GM19025 (cell line): ENCODE measurements at regions not wholly inside any gene's neighbourhood (a gene's known extent, or its start where the extent isn't known, plus 50 kb on each side); places are given as distances from the start of the nearest gene placed in this dataset.
"Not testable (repeated sequence)": the region's sequence is repeated elsewhere in the genome, so short reads cannot be mapped to it uniquely, and the experiment has no call there.

ENCODE experiments used
- ATAC-seq: cut with Tn5 transposase; IDR thresholded peaks from one replicate; pipeline ENCODE4 v1.9.1; 2021; ENCODE audit warnings: mild to moderate bottlenecking, low read depth, moderate library complexity; ENCODE audit not compliant: unreplicated experiment

DNA sequence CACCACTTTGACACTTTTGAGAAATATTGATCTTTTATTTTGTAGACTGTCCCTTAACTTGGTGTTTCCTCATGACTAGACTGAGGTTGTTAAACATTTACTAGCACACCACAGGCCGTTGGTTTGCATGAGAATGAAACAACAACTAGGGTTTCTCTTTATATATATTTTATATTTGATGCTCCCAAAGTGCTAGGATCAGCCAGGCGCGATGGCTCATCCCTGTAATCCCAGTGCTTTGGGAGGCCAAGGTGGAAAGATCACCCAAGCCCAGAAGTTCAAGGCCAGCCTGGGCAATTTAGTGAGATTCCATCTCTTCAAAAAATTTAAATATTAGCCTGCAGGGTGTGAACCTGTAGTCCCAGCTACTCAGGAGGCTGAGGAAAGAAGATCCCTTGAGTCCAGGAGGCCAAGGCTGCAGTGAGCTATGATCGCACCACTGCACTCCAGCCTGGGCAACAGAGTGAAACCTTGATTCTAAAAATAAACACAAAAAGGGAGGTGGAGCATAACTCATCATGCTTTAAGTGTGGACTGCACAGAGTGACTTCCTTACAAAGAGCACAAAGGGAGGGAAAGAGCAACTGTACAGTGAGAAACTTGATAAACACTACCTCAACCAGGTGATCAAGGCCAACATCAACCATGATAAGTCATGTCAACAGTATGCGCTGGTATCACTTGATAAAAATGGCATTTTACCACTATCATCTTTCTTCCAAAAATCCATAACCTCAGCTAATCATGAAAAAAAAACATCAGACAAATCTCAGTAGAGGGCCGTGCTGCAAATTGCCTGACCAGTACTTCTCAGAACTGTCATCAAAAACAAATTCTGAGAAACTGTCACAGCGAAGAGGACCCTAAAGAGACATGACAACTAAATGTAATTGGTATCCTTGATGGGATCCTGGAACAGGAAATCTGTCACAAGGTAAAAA is 72.8 kb upstream of the ATF7IP2 start:
- ATAC-seq, result peak; percentile 82

DNA sequence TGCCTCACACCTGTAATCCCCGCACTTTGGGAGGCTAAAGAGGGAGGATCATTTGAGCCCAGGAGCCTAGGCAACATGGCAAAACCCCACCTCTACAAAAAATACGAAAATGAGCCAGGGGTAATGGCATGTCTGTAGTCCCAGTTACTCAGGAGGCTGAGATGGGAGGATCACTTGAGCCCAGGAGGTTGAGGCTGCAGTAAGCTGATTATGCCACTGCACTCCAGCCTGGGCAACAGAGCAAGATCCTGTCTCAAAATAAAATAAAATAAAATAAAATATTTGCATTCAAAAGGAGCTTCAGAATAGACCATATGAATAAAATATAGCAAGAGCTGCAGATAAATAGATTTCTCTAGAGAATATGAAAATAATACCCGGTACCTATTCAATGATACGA is 71.5 kb upstream of the ATF7IP2 start:
- no peak for ATAC-seq

DNA sequence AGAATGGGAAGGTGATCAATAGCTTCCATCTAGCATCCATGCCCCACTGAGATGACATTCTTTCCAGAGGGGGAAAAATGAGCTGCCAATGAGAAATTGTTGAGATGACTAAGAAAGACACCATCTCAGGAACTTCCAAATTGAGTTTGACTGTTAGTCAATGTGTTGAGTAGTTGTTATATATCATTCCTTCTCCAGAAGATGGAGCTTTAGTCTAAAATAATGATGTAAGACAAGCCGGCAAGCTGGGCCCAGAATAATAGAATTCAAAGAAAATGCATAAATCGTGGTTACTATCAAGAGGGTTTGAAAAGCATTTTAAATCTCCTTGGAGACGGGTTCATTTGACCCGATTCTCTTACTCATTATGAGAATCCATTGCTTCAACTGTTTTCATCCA is 71.0 kb upstream of the ATF7IP2 start:
- no peak for ATAC-seq

DNA sequence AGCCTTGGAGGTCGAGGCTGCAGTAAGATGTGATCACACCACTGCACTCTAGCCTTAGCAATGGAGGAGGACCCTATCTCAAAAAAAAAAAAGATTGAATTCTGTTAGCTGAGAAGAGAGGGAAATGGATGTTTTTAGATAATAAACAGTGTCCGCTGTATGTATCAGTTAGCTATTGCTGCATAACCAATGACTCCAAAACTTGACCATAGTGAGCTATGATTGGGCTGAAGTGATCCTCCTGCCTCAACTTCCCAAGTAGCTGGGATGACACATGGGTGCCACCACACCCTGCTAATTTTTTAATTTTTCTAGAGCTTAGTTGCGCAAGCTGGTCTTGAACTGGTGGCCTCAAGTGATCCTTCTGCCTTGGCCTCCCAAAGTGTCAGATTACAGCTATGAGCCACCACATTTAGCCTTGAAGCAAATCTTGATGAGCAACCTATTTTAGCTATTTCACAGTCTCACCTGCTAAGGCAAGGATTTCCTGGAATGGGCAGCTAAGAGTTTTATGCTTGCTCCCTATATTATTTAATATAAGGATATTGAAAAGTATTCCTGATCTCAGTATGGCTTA is 68.3 kb upstream of the ATF7IP2 start:
- no peak for ATAC-seq

DNA sequence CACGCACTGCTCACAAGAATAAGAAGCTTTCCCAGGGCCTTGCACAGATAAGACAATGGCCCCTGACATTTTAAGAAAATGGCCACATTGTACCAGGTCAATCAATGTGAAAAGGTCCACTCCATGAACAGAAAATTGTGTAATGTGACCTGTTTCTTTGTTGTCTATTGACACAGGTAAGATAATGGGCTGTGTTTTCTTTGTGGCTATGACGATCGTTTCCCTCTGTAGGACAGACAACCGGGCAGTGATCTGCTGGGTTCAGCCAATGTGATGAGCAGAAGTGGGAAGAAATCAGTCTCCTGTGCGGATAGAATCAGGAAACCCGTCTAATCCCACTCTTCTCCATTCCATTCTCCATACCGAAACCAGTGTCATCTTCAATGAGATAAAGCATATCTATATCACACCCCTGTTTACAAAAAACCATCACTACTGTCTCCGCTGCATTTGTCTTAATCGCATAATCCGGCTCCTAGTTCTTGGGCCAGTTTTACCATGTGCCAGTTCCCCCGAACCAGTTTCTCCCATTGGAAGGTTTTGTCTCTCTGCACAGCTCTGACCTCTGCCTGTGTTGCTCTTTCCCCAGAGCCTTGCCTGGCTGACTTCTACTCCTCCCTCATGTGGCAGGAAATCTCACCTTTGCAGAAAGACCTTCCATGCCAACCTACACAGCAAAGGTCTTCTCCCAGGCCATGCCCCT is 66.9 kb upstream of the ATF7IP2 start:
- no peak for ATAC-seq

DNA sequence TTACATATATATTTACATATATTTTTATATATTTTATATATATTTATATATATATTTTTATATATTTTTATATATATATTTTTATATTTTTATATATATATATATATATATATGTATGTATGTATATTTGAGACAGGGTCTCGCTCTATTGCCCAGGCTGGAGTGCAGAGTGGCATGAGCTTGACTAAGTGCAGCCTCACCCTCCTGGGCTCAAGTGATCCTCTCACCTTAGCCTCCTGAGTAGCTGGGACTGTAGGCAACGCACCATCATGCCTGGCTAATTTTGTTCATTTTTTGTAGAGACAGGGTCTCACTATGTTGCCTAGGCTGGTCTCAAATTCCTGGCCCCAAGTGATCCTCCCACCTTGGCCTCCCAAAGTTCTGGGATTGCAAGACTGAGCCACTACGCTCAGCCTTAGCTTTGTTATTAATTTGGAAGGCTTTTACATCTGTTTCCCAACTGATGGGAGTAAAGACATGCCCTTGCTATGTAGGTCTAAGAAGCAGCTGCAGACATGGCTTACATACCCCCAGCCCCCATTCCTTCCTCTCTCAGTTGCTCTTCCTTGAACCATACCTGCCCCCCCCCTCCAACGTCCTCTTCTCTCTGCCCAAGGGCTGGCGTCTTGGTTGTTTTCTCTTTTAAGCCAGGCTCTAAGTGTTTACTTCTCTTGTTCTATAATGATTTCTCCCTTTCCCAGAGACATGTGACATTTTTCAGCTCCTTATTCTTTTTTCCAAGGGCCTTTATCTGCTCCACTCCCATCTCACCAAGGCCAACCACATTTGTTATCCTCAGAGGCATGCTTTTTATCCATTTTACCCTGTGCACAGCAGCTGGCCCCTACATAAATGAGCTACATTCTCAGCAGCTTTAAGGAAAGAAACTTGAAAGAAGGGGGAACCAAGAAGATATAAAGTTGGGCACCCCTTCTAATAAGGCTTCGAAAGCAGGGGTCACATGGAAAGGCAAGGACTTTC is 64.2 kb upstream of the ATF7IP2 start:
- no peak for ATAC-seq

DNA sequence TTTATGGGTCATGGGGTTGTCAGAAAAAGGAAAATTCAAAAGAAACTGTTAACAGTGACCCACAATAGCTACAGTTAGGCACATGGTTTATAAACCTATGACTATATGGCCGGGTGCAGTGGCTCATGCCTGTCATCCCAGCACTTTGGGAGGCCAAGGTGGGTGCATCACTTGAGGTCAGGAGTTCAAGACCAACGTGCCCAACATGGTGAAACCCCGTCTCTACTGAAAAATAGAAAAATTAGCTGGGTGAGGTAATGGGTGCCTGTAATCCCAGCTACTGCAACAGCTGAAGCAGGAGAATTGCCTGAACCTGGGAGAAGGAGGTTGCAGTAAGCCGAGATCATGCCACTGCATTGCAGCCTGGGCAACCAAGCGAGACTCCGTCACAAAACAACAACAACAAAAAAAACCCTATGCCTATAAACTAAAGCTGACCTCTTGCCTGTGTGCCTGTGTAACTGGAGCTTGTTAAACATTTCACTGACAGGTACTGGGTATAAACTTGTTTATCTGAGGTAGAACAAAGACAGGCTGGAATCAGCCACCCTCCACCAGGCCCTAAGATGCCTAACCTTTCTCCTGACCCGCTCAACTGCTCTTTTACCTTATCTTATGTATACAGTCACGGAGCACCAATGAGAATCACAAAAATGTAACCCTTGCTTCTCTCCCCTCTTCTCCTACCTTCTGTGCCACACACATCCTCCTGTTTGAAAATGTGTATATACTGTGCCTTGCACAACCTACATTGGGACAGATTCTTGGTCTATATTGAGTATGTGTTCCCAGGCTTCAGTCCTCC is 62.9 kb upstream of the ATF7IP2 start:
- ATAC-seq, result no peak

DNA sequence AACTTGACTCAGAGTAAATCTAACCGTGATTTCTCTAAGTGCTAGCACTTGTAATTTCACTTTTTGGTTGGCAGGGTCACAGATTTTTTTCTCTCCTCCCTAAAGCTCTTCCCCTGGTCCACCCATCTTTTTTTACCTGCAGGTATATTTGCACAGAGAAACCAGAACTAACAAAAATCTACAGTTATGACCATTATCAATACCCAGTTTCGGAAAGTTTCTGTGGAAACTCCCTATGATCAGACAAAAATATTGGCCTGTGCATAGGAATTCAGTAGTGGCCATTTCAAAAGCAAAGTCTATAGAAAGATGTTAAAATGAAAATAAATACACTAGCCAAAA is 62.4 kb upstream of the ATF7IP2 start:
- no peak for ATAC-seq

DNA sequence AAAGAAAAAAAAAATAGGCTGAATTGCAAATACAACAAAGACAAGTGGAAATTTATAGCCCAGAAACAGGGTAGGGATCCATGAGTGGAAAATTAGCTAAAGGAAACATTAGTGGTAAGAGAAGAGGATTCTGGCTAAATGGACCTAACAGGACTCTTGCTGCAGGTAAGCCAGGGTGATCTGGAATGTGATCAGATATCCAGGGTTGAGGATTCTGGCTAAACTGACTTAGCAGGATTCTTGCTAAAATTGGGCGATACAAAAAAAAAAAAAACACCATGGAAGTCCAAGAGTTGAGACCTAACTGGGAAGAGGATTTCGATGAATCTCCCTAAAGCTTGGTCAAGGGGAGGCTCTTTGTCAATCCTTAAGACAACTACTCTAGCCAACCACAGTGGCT is 61.7 kb upstream of the ATF7IP2 start:
- no peak for ATAC-seq

DNA sequence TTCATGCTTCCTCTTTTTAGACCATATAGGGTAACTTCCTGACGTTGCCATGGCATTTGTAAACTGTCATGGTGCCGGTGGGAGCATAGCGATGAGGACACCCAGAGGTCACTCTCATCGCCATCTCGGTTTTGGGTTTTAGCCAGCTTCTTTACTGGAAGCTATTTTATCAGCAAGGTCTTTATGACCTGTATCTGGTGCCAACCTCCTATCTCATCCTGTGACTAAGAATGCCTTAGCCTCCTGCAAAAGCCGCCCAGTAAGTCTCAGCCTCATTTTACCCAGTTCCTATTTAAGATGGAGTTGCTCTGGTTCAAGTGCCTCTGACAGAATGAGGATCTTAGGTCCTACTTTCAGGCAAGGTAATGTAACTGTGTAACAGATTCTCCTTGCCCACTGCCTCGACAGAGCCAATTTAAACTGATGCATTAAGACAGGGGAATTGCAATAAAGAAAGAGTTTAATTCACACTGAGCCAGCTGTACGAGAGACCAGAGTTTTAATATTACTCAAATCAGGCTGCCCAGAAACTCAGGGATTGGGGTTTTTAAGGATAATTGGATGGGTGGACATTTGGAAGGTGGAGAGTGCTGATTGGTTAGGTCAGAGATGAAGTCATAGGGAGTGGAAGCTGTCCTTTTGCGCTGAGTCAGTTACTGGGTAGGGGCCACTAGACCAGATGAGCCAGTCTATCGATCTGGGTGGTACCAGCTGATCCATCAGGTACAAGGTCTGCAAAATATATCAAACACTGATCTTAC is 59.9 kb upstream of the ATF7IP2 start:
- no peak for ATAC-seq

DNA sequence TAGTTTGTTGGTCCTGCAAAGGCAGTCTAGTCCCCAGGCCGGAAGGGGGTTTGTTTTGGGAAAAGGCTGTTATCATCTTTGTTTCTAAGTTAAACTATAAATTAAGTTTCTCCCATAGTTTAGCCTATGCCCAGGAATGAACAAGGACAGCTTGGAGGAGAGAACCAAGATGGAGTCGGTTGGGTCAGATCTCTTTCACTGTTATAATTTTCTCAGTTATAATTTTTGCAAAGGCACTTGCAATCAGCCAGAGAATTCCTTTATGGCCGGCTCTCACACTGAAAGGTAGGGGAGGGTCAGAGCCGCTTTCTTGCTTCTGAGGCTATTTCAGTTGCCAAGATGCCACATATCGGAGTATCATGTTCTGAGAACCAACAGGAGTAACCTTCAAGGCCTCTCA is 59.2 kb upstream of the ATF7IP2 start:
- no peak for ATAC-seq

DNA sequence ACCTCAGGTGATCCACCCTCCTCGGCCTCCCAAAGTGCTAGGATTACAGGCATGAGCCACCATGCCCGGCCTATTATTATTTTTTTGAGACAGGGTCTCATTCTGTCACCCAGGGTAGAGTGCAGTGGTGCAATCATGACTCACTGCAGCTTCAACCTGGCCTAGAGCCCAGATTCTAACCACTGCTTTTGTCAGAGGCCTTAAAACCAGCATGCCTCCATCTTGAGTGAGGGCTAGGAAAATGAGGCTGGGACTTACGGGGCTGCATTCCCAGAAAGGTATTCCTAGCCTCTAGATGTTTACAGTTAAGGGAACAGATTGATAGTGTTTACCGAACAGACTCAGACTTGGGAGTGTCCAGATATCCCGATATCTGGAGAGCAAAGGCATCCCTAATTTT is 57.6 kb upstream of the ATF7IP2 start:
- ATAC-seq, result not testable (repeated sequence)

DNA sequence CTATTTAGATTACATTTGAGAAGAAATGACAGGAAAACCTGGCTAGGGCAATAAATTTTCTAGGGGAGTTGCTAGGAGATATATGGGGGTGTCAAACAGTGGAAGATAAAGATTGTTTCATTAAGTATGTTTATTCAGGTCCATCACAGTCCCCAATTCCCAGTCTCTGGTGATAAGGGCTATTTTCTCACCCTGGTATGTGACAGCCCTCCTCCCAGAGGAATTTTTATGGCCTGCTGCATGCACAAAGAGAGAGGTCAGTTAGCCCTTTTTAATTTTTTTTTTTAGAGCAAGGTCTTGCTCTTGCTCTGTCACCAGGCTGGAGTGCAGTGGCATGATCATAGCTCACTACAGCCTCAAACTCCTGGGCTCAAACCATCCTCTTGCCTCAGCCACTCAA is 53.6 kb upstream of the ATF7IP2 start:
- ATAC-seq, result no peak

DNA sequence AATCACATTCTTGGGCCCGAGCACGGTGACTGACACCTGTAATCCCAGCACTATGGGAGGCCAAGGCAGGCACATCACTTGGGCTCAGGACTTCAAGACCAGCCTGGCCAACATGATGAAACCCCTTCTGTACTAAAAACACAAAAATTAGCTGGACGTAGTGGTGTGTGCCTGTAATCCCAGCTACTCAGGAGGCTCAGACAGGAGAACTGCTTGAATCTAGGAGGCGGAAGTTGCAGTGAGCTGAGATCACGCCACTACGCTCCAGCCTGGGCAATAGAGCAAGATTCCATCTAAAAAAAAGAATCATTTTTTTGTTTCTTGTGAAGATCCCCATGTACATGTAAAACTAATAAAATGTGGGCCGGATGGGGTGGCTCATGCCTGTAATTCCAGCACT is 53.1 kb upstream of the ATF7IP2 start:
- no peak for ATAC-seq

DNA sequence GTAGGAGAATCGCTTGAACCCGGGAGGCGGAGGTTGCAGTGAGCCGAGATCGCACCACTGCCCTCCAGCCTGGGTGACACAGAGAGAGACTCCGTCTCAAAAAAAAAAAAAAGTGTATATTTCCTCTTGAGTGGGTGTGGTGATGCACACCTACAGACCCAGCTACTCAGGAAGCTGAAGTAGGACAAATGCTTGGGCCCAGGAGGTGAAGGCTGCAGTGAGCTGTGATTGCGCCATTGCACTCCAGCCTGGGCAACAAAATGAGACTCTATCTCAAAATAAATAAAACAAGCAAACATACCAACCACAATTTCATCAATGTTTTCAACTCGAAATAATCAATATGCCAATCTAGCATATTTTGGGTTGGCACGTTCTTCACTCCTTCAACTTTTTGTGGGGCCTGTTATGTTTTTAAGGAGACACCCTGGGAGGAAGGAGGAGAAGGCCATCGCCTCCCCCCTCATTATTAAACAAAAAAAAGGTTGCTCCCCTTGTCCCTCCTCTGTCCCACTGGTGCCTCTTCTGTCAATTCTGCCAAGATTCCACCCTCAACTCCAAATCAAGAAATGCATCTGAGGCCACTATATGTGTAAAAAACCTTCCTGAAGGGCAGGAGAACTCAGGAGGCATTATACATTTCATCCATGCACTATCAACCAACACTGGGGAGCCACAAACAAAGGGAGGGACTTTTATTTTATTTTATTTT is 52.4 kb upstream of the ATF7IP2 start:
- ATAC-seq, result no peak

DNA sequence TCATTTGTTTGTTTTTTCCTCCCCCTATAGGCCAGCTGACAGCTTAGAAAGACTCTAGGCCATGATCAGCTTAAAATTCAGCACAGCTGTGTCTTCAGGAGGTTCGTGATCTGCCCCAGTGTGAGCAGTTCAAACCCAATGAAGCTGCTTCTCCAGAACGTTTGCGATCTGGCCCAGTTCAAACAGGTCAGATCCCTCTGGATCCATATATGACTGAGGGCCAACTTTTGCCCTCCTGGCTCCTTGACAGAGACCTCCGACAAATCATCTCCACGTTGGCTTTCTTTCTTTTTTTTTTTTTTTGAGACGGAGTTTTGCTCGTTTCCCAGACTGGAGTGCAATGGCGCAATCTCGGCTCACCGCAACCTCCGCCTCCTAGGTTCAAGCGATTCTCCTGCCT is 50.2 kb upstream of the ATF7IP2 start:
- no peak for ATAC-seq
